GM18505 (cell line): ENCODE measurements at regions not wholly inside any gene's neighbourhood (a gene's known extent, or its start where the extent isn't known, plus 50 kb on each side); places are given as distances from the start of the nearest gene placed in this dataset.

Source experiments
- ATAC-seq: cut with Tn5 transposase; IDR thresholded peaks from one replicate; pipeline ENCODE4 v1.9.1; 2021; ENCODE audit not compliant: unreplicated experiment
- POLR2A ChIP-seq: IDR thresholded peaks from 4 replicates; pipeline ENCODE4 v1.6.1; 2011; ENCODE audit warnings: borderline replicate concordance; ENCODE audit not compliant: insufficient read depth, insufficient read length; ENCODE audit errors: extremely low read depth

GRCh38 chr2:106965611-106966010 lies 79.6 kb upstream of the ST6GAL2 start:
- no peak for TF ChIP-seq POLR2A
- ATAC-seq, result no peak

GRCh38 chr2:106969777-106970176 lies 83.8 kb upstream of the ST6GAL2 start:
- no peak for ATAC-seq
- no peak for TF ChIP-seq POLR2A

- TF ChIP-seq POLR2A, result no peak
- ATAC-seq, result no peak
These were observed 84.7 kb upstream of the ST6GAL2 start for GRCh38 chr2:106970471-106971261.

GRCh38 chr2:106972782-106973181 lies 86.8 kb upstream of the ST6GAL2 start:
- ATAC-seq, result no peak
- no peak for TF ChIP-seq POLR2A

GRCh38 chr2:106974891-106975290 lies 88.9 kb upstream of the ST6GAL2 start:
- TF ChIP-seq POLR2A, result no peak
- ATAC-seq, result no peak

GRCh38 chr2:106975641-106976040 lies 89.7 kb upstream of the ST6GAL2 start:
- ATAC-seq, result no peak
- TF ChIP-seq POLR2A, result no peak

GRCh38 chr2:106976548-106976947 lies 90.6 kb upstream of the ST6GAL2 start:
- TF ChIP-seq POLR2A, result no peak
- no peak for ATAC-seq

GRCh38 chr2:106977717-106978116 lies 91.8 kb upstream of the ST6GAL2 start:
- TF ChIP-seq POLR2A, result no peak
- no peak for ATAC-seq

GRCh38 chr2:106978647-106979046 lies 92.7 kb upstream of the ST6GAL2 start:
- no peak for TF ChIP-seq POLR2A
- no peak for ATAC-seq

GRCh38 chr2:106981491-106981890 lies 95.5 kb upstream of the ST6GAL2 start:
- no peak for ATAC-seq
- TF ChIP-seq POLR2A, result no peak

- no peak for TF ChIP-seq POLR2A
- no peak for ATAC-seq
These were observed 96.4 kb upstream of the ST6GAL2 start for GRCh38 chr2:106982350-106982749.

GRCh38 chr2:106983305-106983704 lies 97.3 kb upstream of the ST6GAL2 start:
- no peak for ATAC-seq
- TF ChIP-seq POLR2A, result no peak

- ATAC-seq, result no peak
- TF ChIP-seq POLR2A, result no peak
These were observed 102.4 kb upstream of the ST6GAL2 start for GRCh38 chr2:106988361-106988760.

GRCh38 chr2:106990297-106990696 lies 104.3 kb upstream of the ST6GAL2 start:
- ATAC-seq, result no peak

GRCh38 chr2:106991866-106992265 lies 105.9 kb upstream of the ST6GAL2 start:
- no peak for TF ChIP-seq POLR2A
- no peak for ATAC-seq

More at GRCh38 chr2:106990297-106990696, 104.3 kb upstream of the ST6GAL2 start:
- no peak for TF ChIP-seq POLR2A

GRCh38 chr2:106995556-106995955 lies 109.6 kb upstream of the ST6GAL2 start:
- no peak for ATAC-seq
- no peak for TF ChIP-seq POLR2A
